Body of pancreas (tissue), 4 donors: ENCODE measurements at regions not wholly inside any gene's neighbourhood (a gene's known extent, or its start where the extent isn't known, plus 50 kb on each side); places are given as distances from the start of the nearest gene placed in this dataset.
"Not testable (repeated sequence)": the region's sequence is repeated elsewhere in the genome, so short reads cannot be mapped to it uniquely, and the experiment has no call there.

ENCODE experiments used
- ATAC-seq: fragments of 150-250 bp; one replicate; pipeline ENCODE4 v1.9.1; 2016
- DNase-seq, 4 donors: peaks; one replicate each; pipeline ENCODE4 v3.0.0-alpha.2; 2019
- H3K27ac ChIP-seq, 4 donors: fragments of 200-600 bp; sonication (generic); 1 replicate in 3 of 4; 2 replicates in 1 of 4; pipeline versions ENCODE4 v1.5.1 to v1.6.1; 2016 to 2019; ENCODE audit warnings: mild to moderate bottlenecking in 1 of 4, mixed read lengths in 1 of 4, moderate library complexity in 1 of 4
- H3K27me3 ChIP-seq, 2 donors: fragments of 200-600 bp; sonication (generic); one replicate each; pipeline ENCODE4 v1.6.0; 2016; ENCODE audit warnings: mild to moderate bottlenecking in 1 of 2
- H3K36me3 ChIP-seq, 2 donors: fragments of 200-600 bp; sonication (generic); replicated peaks in 1 of 2; 2 replicates each; pipeline ENCODE4 v1.5.1; 2016; ENCODE audit warnings: low read depth in 2 of 2; ENCODE audit not compliant: insufficient read depth in 1 of 2
- H3K4me1 ChIP-seq: fragments of 200-600 bp; sonication (generic); one replicate; pipeline ENCODE4 v1.6.0; 2016
- H3K4me3 ChIP-seq, 2 donors: fragments of 200-600 bp; sonication (generic); 1 replicate in 1 of 2; 2 replicates in 1 of 2; pipeline ENCODE4 v1.5.1; 2016 to 2019
- H3K9me3 ChIP-seq, 3 donors: fragments of 200-600 bp; sonication (generic); 1 replicate in 2 of 3; 2 replicates in 1 of 3; pipeline ENCODE4 v1.5.1; 2016
- CTCF ChIP-seq, 7 experiments: fragments of 450-650 bp in 4 of 7; fragments of 200-600 bp in 3 of 7; sonication (generic) in 3 of 7; IDR thresholded peaks; one replicate each; pipeline ENCODE4 v1.5.1; 2016 to 2019; ENCODE audit warnings: antibody characterized with exemption in 7 of 7
- POLR2A ChIP-seq, 3 donors: fragments of 450-650 bp; IDR thresholded peaks; one replicate each; pipeline ENCODE4 v1.6.1; 2016; ENCODE audit warnings: antibody characterized with exemption in 3 of 3, mild to moderate bottlenecking in 2 of 3
- WGBS, 2 donors: methylation state at CpG; one replicate each; pipeline ENCODE4 v1.1.5; 2017; 5-methylcytosine and 5-hydroxymethylcytosine counted together
- intact Hi-C: fragments of 100-400 bp; cut with DNase I; formaldehyde crosslinking; loops from one replicate; pipeline ENCODE4 v1.15.1; 2023

- 58 to 63% methylated on average over 4 of the region's 4 CpGs for WGBS, 2 donors
- intact Hi-C loops, result no loop called here
- no peaks in the 10 kb centered on the region for H3K27me3 ChIP-seq
- TF ChIP-seq POLR2A (IDR thresholded peaks at IDR 0.05) (no peak), CTCF (IDR thresholded peaks at IDR 0.05) (no peak)
- no peak for DNase-seq
- no peaks in the 10 kb centered on the region for H3K4me1 ChIP-seq
- ATAC-seq, result no peak
- no peaks in the 10 kb centered on the region for H3K9me3 ChIP-seq
- H3K36me3 ChIP-seq, result no peaks in the 10 kb centered on the region
- H3K4me3 ChIP-seq, result no peak overlapping the region
- H3K27ac ChIP-seq, result no peak overlapping the region
These were observed 2028.2 kb upstream of the ACO1 start for GRCh38 chr9:30356221-30356620.

- ATAC-seq, result no peak
- Histone ChIP-seq H3K36me3 (no peaks in the 10 kb centered on the region), H3K27ac (no peak overlapping the region), H3K4me3 (no peak overlapping the region), H3K9me3 (no peaks in the 10 kb centered on the region), H3K4me1 (no peaks in the 10 kb centered on the region), H3K27me3 (no peaks in the 10 kb centered on the region)
- intact Hi-C loops, result no loop called here
- no peak for DNase-seq
- TF ChIP-seq CTCF (IDR thresholded peaks at IDR 0.05), result no peak
- no peak for TF ChIP-seq POLR2A (IDR thresholded peaks at IDR 0.05)
These were observed 2022.1 kb upstream of the ACO1 start for GRCh38 chr9:30362373-30362772.

- intact Hi-C loops, result not testable (repeated sequence)
- WGBS, 2 donors, result 69 to 81% methylated on average over 4 of the region's 4 CpGs
These were observed 2018.3 kb upstream of the ACO1 start for GRCh38 chr9:30366140-30366539.

GRCh38 chr9:30382271-30382670 lies 2002.2 kb upstream of the ACO1 start:
- H3K27me3 ChIP-seq, result no peaks in the 10 kb centered on the region
- H3K36me3 ChIP-seq, result no peaks in the 10 kb centered on the region
- TF ChIP-seq CTCF (IDR thresholded peaks at IDR 0.05) (no peak), POLR2A (IDR thresholded peaks at IDR 0.05) (no peak)
- intact Hi-C loops, result no loop called here
- no peak overlapping the region for H3K4me3 ChIP-seq
- DNase-seq (no peak), ATAC-seq (no peak)
- no peak overlapping the region for H3K27ac ChIP-seq
- 43 to 48% methylated on average over 2 of the region's 2 CpGs for WGBS, 2 donors
- no peaks in the 10 kb centered on the region for H3K9me3 ChIP-seq
- H3K4me1 ChIP-seq, result no peaks in the 10 kb centered on the region

More at GRCh38 chr9:30366140-30366539, 2018.3 kb upstream of the ACO1 start:
- not testable (repeated sequence) for H3K36me3 ChIP-seq, H3K4me1 ChIP-seq, H3K9me3 ChIP-seq, ATAC-seq, DNase-seq, H3K27ac ChIP-seq, H3K4me3 ChIP-seq, H3K27me3 ChIP-seq

- no peaks in the 10 kb centered on the region for H3K27me3 ChIP-seq
- no peak overlapping the region for H3K4me3 ChIP-seq
- H3K27ac ChIP-seq, result no peak overlapping the region
- 42 to 57% methylated on average over 3 of the region's 3 CpGs for WGBS, 2 donors
- intact Hi-C loops, result no loop called here
- ATAC-seq (no peak), DNase-seq (no peak)
- no peak for TF ChIP-seq CTCF (IDR thresholded peaks at IDR 0.05)
- TF ChIP-seq POLR2A (IDR thresholded peaks at IDR 0.05), result no peak
- H3K36me3 ChIP-seq, result no peaks in the 10 kb centered on the region
- H3K4me1 ChIP-seq, result no peaks in the 10 kb centered on the region
- no peaks in the 10 kb centered on the region for H3K9me3 ChIP-seq
These were observed 1974.2 kb upstream of the ACO1 start for GRCh38 chr9:30410273-30410672.
